Iris pigment epithelial cell (primary cell): ENCODE measurements at regions not wholly inside any gene's neighbourhood (a gene's known extent, or its start where the extent isn't known, plus 50 kb on each side); places are given as distances from the start of the nearest gene placed in this dataset.

Source experiments
- DNase-seq: peaks from one replicate; pipeline ENCODE4 v3.0.0-alpha.2; 2011; ENCODE audit warnings: low read depth

GRCh38 chr7:16320099-16320660, 101.2 kb downstream of the CRPPA start:
- no peak for DNase-seq

- DNase-seq, result peak; percentile 77
Observed at GRCh38 chr7:16318989-16319915, 102.1 kb downstream of the CRPPA start.

- DNase-seq, result no peak
Observed at GRCh38 chr7:16318463-16318862, 102.9 kb downstream of the CRPPA start.

- DNase-seq, result no peak
Observed at GRCh38 chr7:16317406-16317805, 103.9 kb downstream of the CRPPA start.

GRCh38 chr7:16315280-16315679, 106.1 kb downstream of the CRPPA start:
- DNase-seq, result no peak

GRCh38 chr7:16309129-16309528, 112.2 kb downstream of the CRPPA start:
- no peak for DNase-seq

- no peak for DNase-seq
Observed at GRCh38 chr7:16301291-16301690, 120.0 kb downstream of the CRPPA start.

GRCh38 chr7:16300361-16300895, 120.9 kb downstream of the CRPPA start:
- DNase-seq, result no peak

- no peak for DNase-seq
Observed at GRCh38 chr7:16299853-16300252, 121.5 kb downstream of the CRPPA start.

GRCh38 chr7:16298221-16298620, 123.1 kb downstream of the CRPPA start:
- DNase-seq, result no peak

- no peak for DNase-seq
Observed at GRCh38 chr7:16295558-16295957, 125.8 kb downstream of the CRPPA start.

GRCh38 chr7:16293669-16294425, 127.5 kb downstream of the CRPPA start:
- DNase-seq, result no peak

- DNase-seq, result no peak
Observed at GRCh38 chr7:16284581-16284980, 136.8 kb downstream of the CRPPA start.

- no peak for DNase-seq
Observed at GRCh38 chr7:16278167-16278787, 143.1 kb downstream of the CRPPA start.

- peak; percentile 59 for DNase-seq
Observed at GRCh38 chr7:16271990-16272665, 149.2 kb downstream of the CRPPA start.

- DNase-seq, result no peak
Observed at GRCh38 chr7:16271355-16271915, 149.9 kb downstream of the CRPPA start.

GRCh38 chr7:16270844-16271243, 150.5 kb downstream of the CRPPA start:
- DNase-seq, result no peak

- peak; percentile 97 for DNase-seq
Observed at GRCh38 chr7:16268821-16269768, 152.2 kb downstream of the CRPPA start.

- no peak for DNase-seq
Observed at GRCh38 chr7:16267953-16268820, 153.2 kb downstream of the CRPPA start.
